NCI-H526 (cell line): ENCODE measurements at regions not wholly inside any gene's neighbourhood (a gene's known extent, or its start where the extent isn't known, plus 50 kb on each side); places are given as distances from the start of the nearest gene placed in this dataset.

Source experiments
- DNase-seq, 2 experiments: peaks; one replicate each; lab custom pipeline; 2025; lab: John Stamatoyannopoulos, UW

DNA sequence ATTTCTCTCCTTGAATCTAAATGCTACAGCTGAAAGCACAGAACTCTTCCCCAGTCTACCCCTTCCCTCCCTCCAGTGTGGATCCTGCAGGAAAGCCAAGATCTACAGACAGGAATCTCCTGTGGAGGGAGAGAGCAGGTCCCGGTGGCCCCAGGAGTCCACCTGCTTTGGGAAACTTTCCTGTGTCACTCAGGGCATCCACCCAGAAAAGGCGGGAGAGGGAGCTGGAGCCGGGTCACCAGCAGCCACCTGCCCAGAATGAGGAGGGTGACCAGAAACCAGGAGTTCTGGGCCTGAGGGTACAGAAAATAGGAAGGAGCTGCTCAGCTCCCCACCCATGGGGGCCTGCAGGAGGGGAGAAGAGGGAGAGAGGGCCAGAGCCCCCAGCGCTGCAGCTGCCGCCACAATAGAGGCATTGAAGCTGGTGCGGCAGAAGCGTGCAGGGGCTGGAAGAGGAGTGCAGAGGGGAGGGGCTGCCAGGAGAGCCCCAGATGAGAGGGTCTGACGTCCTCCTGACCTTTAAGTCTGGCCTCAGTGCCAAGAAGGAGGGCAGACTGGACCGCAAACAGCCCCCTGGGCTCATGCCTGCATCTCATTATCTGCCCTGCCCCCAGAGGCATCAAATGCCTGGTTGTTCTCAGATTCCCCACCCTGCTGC, 56.3 kb upstream of the TMEM72 start:
- no peak for DNase-seq

DNA sequence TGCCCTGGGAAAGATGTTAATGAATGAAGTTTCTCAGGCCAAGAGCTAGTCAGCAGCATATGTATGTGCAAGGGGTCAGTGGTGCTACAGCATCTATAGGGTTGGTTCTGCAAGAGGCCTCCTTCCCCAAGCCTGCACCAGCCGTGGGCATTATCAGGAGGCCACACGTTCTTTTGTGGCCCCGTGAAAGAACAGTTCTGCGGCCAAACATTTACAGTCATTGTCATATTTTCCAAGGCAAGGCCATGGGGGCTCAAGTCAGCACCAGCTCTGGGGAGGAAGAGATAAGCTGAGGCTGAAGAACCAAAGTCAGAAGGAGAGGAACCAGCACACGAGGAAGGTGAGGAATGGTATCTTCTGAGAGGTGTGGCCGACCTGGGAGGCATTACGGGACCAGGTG, 54.4 kb upstream of the TMEM72 start:
- no peak for DNase-seq

DNA sequence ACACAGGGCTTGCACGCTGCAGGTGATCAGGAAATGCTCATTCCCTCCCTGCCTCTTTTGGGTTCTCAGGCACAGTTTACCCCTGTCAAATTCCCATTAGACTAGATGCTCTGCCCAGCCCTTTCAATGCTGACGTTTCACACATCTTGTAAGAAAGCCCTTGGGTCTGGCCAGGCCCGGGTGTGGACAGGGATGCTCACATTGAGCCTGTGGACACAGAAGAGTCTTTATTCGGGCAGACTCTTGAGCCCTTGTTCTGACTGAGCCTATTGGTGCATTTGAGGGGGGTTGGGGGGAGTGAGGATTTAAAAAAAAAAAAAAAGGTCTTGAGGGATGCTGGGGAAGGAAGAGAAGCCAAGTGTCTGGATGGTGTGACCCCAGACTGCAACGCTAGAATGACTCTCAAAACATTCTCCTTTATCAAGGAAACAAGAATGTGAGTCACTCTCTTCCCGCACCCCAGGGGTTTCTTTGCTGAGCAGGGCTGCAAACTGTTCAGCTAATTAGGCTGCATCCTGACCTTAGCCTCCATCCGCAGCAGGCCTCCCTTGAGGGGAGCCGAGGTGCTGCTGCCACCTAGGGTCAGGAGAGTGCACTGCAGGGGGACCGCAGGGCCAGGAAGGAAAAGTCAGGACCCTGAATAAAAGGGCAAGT, 53.6 kb upstream of the TMEM72 start:
- peak in 1 of 2 experiments; percentile 13 for DNase-seq

DNA sequence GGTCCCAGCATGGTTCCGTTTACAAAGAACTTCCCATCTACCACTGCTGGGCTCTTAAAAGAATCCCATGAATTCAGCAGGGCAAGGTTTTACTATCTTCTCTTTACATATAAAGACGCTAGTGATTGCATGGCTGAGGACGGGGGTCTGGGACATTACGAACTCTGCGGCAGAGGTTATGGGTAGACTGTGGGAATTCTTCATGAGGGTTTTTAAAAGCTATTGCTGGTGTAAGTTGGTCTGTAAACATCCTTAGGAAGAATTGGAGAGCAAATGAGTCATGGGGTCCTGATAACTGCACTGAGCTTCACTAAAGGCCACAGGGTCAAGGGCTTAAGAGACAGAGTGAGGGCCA, 53.1 kb upstream of the TMEM72 start:
- DNase-seq: no peak

DNA sequence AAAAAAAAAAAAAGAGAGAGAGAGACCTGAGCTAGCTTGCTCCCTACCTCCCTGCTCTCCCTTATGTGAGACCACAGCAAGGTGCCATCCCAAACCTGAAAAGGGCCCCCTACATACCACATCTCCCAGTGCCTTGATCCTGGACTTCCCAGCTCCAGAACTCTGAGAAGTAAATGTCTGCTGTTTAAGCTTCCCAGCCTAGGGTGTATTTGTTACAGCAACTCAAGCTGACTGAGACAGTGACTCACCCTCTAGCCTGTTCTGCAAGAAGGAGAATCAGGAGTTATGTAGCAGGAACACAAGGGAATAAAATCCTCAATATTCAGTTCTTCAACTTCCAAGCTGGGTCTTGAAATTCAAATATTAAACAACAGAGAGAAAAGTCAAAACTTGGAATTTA, 52.1 kb upstream of the TMEM72 start:
- DNase-seq: no peak

DNA sequence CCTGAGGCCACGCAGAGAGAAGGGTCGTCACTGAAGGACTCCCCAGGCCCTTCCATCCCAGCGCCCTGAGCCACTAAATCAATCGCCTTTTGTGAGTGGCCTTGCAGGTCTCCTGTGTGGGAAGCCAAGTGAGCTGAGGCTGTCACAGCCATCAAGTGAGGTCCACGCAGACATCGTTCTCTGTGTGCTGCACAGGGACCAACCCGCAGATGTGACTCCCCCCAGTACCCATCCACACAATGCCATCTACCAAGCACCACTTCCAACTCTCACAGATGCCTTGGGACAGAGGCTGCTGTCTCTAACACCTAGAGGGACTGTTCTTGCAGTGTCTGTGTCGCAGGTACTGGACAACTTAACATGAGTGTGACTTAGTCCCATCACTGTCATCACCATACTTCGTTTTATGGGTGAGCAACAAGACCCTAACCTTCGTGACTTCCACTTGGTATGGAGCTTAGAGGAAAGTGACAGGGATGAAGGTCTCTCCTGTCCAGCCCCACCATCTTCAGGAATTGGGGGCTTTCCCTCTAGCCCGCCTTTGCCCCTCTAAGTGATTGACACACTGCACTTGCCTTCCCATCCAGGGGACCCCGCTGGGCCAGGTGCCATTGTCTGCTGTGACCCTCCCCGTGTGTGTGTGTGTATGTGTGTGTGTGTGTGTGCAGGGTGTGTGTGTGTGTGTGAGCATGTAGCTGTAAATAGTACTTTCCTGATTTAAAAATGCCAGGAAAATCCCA, 51.4 kb upstream of the TMEM72 start:
- no peak for DNase-seq

DNA sequence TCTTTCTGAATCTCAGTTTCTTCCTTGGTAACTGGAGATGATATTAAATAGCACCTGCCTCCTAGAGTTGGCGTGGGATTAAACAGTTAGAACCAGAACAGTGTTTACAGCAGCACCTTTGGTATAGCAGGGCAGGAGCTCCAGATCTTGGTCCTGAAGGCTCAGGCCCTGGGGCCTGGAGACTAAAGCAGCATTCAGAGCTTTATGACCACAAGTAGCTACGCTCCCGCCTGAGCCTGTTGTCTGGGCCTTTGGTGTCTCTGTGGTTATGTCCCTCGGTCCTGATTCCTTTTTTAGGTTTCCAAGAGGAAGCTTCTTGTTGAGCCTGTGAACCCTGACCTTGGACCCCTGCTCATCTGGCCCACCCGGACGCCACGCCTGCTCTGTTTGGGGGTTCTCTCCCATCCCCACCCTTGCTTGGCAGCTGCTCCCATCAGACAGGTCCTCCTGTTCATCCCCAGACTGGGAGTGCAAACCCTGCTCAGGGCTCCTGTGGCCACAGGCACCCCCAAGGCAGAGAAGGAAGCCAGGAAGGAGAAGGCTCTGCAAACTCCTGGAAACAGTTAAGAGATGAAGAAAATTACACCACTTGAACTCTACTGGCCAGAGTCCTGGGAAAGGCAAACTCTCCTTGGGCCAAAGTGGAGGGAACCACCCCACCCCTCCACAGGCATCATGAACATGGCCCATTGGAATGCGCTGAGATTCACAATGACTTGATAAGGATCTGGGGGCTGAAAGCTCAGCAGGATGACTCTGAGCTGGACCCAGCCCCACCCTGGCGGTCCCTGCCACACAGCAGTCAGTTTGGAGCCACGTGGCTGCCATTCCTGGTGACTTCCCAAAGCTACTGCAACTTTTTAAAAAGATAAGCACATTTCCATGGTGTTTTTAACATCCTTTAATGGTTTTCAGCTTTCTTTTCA, 50.1 kb upstream of the TMEM72 start:
- no peak for DNase-seq
